ENCODE measurements at regions not wholly inside any gene's neighbourhood (a gene's known extent, or its start where the extent isn't known, plus 50 kb on each side); places are given as distances from the start of the nearest gene placed in this dataset.

DNA sequence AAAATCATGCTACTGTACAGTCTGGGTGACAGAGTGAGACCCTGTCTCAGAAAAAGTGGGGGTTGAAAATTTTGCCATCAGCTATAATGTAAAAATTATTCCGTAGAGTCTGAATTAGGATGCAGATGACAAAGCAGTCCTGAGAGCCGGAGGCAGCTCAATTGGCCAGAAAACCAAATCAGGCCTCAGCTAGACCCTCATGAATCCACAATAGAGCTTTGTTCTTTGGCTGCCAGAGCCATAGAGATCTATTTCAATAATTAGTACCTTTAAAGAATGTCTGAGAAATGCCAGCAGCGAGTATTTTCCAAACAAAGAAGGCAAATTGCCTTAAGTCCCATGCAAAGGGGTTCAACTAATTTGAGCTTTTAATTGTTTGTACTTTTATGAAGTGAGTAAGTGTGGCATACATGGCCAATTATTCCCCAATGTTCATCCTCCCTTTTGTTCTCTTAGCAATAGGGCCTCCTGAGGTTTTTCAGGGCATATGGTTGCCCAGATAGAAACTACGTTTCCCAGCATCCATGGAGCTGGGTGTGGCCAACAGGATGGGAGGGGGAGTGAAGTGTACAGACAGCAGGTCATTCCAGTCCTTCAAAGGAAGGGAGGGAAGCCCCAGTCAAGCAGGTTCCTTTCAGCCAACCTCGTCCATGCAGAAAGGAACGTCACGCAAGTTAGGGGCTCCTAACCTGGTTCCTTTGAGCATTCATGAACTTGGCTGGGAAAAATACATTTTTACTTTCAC, 211.3 kb upstream of the APCDD1 start:
- no peak for DNase-seq (ENCODE audit: low read depth)
- TF ChIP-seq, protein P1, sequence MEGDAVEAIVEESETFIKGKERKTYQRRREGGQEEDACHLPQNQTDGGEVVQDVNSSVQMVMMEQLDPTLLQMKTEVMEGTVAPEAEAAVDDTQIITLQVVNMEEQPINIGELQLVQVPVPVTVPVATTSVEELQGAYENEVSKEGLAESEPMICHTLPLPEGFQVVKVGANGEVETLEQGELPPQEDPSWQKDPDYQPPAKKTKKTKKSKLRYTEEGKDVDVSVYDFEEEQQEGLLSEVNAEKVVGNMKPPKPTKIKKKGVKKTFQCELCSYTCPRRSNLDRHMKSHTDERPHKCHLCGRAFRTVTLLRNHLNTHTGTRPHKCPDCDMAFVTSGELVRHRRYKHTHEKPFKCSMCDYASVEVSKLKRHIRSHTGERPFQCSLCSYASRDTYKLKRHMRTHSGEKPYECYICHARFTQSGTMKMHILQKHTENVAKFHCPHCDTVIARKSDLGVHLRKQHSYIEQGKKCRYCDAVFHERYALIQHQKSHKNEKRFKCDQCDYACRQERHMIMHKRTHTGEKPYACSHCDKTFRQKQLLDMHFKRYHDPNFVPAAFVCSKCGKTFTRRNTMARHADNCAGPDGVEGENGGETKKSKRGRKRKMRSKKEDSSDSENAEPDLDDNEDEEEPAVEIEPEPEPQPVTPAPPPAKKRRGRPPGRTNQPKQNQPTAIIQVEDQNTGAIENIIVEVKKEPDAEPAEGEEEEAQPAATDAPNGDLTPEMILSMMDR (IDR thresholded peaks at IDR 0.05; ENCODE audit: insufficient read depth, low read depth, low read length), result no peak
- H3K4me3 ChIP-seq (ENCODE audit: low read depth, low read length), result no peak overlapping the region

GRCh38 chr18:10244341-10244740, 210.1 kb upstream of the APCDD1 start:
- TF ChIP-seq, protein P1 (IDR thresholded peaks at IDR 0.05; ENCODE audit: insufficient read depth, low read depth, low read length), result no peak
- no peak for DNase-seq (ENCODE audit: low read depth)
- H3K4me3 ChIP-seq (ENCODE audit: low read depth, low read length), result no peak overlapping the region

DNA sequence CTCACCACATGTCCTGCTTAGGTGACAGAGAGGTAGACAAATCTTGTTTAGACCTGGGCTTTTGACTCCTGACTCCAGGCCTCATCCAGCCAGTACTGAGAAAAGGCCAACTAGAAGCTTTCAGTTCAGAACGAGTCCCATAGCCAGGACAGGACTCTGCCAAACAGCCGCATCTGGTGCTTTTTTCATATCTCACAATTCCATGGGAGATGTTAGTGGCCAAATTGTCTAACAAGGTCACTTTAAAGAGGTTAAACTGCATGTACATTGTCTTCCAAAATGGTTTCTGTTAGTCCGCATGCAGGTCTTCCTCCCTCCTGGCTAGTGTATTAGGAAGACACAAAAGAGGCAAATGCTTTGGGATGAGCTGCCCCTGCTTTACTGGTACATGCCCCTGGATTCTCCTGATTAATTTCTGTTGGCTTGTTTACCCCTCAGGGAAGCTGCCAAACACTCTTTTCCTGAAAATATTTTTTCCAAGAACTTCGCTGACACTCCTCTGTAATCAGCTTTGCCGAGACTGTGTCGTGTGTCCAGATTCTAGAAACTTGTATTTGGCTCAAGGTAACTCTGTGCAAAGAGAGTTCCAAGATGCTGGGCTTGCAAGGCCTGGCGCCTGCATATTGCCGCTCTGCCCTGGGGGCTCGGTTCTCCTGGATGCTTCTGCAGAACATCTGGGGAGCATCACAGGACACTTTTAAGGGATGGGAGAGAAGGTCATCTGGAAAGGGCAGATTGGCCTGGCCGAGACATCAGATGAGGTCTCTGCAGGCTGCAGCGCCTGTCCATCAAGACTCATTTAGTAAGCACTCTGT, 209.2 kb upstream of the APCDD1 start:
- H3K4me3 ChIP-seq (ENCODE audit: low read depth, low read length), result no peak overlapping the region
- DNase-seq (ENCODE audit: low read depth), result no peak
- TF ChIP-seq, protein P1 (IDR thresholded peaks at IDR 0.05; ENCODE audit: insufficient read depth, low read depth, low read length), result no peak

DNA sequence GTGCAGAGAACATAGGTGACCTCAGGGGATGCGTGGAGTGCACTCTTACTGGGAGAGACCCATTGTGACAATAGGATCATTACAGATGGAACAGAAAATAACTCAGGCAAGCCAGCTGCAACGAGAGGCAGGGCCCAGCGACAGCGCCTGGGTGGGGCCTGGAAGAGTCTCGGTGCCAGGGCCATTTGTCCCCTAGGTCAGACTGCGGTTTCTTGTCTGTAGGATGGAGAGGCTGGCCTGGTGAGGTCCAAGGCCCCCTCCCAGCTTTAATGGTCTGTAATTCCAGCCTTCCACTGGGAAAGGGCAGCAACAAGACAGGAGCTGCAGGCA, 208.6 kb upstream of the APCDD1 start:
- H3K4me3 ChIP-seq (ENCODE audit: low read depth, low read length), result no peak overlapping the region
- TF ChIP-seq, protein P1 (IDR thresholded peaks at IDR 0.05; ENCODE audit: insufficient read depth, low read depth, low read length), result no peak
- no peak for DNase-seq (ENCODE audit: low read depth)

GRCh38 chr18:10247021-10247741, 207.3 kb upstream of the APCDD1 start:
- TF ChIP-seq, protein P1 (IDR thresholded peaks at IDR 0.05; ENCODE audit: insufficient read depth, low read depth, low read length), result no peak
- DNase-seq (ENCODE audit: low read depth), result peak; percentile 75
- no peak overlapping the region for H3K4me3 ChIP-seq (ENCODE audit: low read depth, low read length)

GRCh38 chr18:10247742-10248082, 206.7 kb upstream of the APCDD1 start:
- no peak overlapping the region for H3K4me3 ChIP-seq (ENCODE audit: low read depth, low read length)
- TF ChIP-seq, protein P1 (IDR thresholded peaks at IDR 0.05; ENCODE audit: insufficient read depth, low read depth, low read length), result no peak
- no peak for DNase-seq (ENCODE audit: low read depth)
